Astrocyte (in vitro differentiated cells and primary cell): ENCODE measurements at regions not wholly inside any gene's neighbourhood (a gene's known extent, or its start where the extent isn't known, plus 50 kb on each side); places are given as distances from the start of the nearest gene placed in this dataset.

Source experiments
- DNase-seq: peaks from one replicate; pipeline ENCODE4 v3.0.0-alpha.2; 2010; ENCODE audit warnings: low read depth
- FAIRE-seq: peaks from 2 replicates; lab custom pipeline; 2011; peaks lifted over from hg19 to GRCh38; lab: Jason Lieb, UNC
- H2AFZ ChIP-seq: 2 replicates; pipeline ENCODE4 v1.6.0; 2012; ENCODE audit warnings: low read depth, low read length, inconsistent platforms
- H3K27ac ChIP-seq: 2 replicates; pipeline ENCODE4 v1.5.1; 2011; ENCODE audit warnings: low read depth, low read length, inconsistent platforms
- H3K27me3 ChIP-seq: 2 replicates; pipeline ENCODE4 v1.6.0; 2011; ENCODE audit warnings: low read length, inconsistent platforms; ENCODE audit not compliant: insufficient read depth
- H3K36me3 ChIP-seq: 2 replicates; pipeline ENCODE4 v1.5.1; 2011; ENCODE audit warnings: low read length, inconsistent platforms; ENCODE audit not compliant: insufficient read depth
- H3K4me1 ChIP-seq: 2 replicates; pipeline ENCODE4 v1.5.1; 2011; ENCODE audit warnings: low read length, inconsistent platforms; ENCODE audit not compliant: insufficient read depth
- H3K4me2 ChIP-seq: 2 replicates; pipeline ENCODE4 v1.6.0; 2012; ENCODE audit warnings: low read length, inconsistent platforms
- H3K4me3 ChIP-seq: 2 replicates; pipeline ENCODE4 v1.5.1; 2011; ENCODE audit warnings: low read depth, mild to moderate bottlenecking, low read length, inconsistent platforms; ENCODE audit not compliant: insufficient read depth
- H3K79me2 ChIP-seq: 2 replicates; pipeline ENCODE4 v1.6.0; 2012; ENCODE audit warnings: mild to moderate bottlenecking, low read length, inconsistent platforms; ENCODE audit not compliant: insufficient read depth
- H3K9ac ChIP-seq: 2 replicates; pipeline ENCODE4 v1.6.0; 2012; ENCODE audit warnings: mild to moderate bottlenecking, low read length, inconsistent platforms
- H3K9me3 ChIP-seq: 2 replicates; pipeline ENCODE4 v1.5.1; 2012; ENCODE audit warnings: low read depth, mild to moderate bottlenecking, low read length, inconsistent platforms; ENCODE audit not compliant: insufficient read depth
- H4K20me1 ChIP-seq: 2 replicates; pipeline ENCODE4 v1.6.0; 2012; ENCODE audit warnings: low read length, inconsistent platforms; ENCODE audit not compliant: insufficient read depth
- H3K27ac Mint-ChIP-seq: one replicate; pipeline ENCODE4 v1.8.0; 2021; ENCODE audit warnings: mild to moderate bottlenecking, mixed read lengths; ENCODE audit not compliant: unreplicated experiment
- H3K27me3 Mint-ChIP-seq: one replicate; pipeline ENCODE4 v1.8.0; 2021; ENCODE audit warnings: low read depth, mixed read lengths; ENCODE audit not compliant: unreplicated experiment
- H3K36me3 Mint-ChIP-seq: one replicate; pipeline ENCODE4 v1.8.0; 2021; ENCODE audit warnings: low read depth, mixed read lengths; ENCODE audit not compliant: unreplicated experiment
- H3K4me1 Mint-ChIP-seq: one replicate; pipeline ENCODE4 v1.8.0; 2021; ENCODE audit warnings: low read depth, mixed read lengths; ENCODE audit not compliant: unreplicated experiment
- H3K4me3 Mint-ChIP-seq: one replicate; pipeline ENCODE4 v1.8.0; 2021; ENCODE audit warnings: mild to moderate bottlenecking, moderate library complexity, mixed read lengths; ENCODE audit not compliant: unreplicated experiment
- H3K9me3 Mint-ChIP-seq: one replicate; pipeline ENCODE4 v1.8.0; 2021; ENCODE audit warnings: mild to moderate bottlenecking, mixed read lengths; ENCODE audit not compliant: unreplicated experiment
- CTCF ChIP-seq: IDR thresholded peaks from 2 replicates; pipeline ENCODE4 v1.5.1; 2011; ENCODE audit warnings: low read depth, mild to moderate bottlenecking, inconsistent platforms, low read length, moderate library complexity; ENCODE audit not compliant: insufficient read depth
- EZH2 ChIP-seq: IDR thresholded peaks from 2 replicates; pipeline ENCODE4 v1.6.1; 2012; ENCODE audit warnings: mild to moderate bottlenecking, low read length, inconsistent platforms; ENCODE audit not compliant: insufficient read depth

DNA sequence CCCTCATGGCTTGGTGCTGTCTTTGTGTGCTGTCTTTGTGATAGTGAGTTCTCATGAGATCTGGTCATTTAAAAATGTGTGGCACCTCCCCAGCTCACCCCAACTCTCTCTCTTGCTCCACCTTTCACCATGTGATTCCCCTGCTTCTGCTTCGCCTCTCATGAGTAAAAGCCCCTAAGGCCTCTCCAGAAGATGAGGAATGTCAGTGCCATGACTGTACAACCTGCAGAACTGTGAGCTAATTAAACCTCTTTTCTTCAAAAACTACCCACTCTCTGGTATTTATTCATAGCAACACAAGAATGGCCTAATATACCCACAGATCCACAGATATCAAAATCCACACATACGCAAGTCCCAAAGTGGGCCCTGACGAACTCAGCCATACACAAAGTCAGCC lies 88.9 kb upstream of the PPP2R5A start:
- Histone ChIP-seq H3K79me2 (no peaks in the 10 kb centered on the region), H2AFZ (no peak overlapping the region), H3K4me2 (no peak overlapping the region), H3K4me1 (no peaks in the 10 kb centered on the region), H3K4me3 (no peak overlapping the region), H3K9ac (no peak overlapping the region), H4K20me1 (no peaks in the 10 kb centered on the region), H3K27me3 (no peaks in the 10 kb centered on the region), H3K9me3 (no peaks in the 10 kb centered on the region), H3K36me3 (no peaks in the 10 kb centered on the region), H3K27ac (no peak overlapping the region)
- no peaks in the 10 kb centered on the region for H3K9me3 Mint-ChIP-seq
- no peak for FAIRE-seq
- no peak overlapping the region for H3K27ac Mint-ChIP-seq
- no peak overlapping the region for H3K4me3 Mint-ChIP-seq
- H3K4me1 Mint-ChIP-seq = no peaks in the 10 kb centered on the region
- TF ChIP-seq CTCF (no peak), EZH2 (no peak)
- no peak for DNase-seq
- H3K27me3 Mint-ChIP-seq = no peaks in the 10 kb centered on the region
- no peaks in the 10 kb centered on the region for H3K36me3 Mint-ChIP-seq

DNA sequence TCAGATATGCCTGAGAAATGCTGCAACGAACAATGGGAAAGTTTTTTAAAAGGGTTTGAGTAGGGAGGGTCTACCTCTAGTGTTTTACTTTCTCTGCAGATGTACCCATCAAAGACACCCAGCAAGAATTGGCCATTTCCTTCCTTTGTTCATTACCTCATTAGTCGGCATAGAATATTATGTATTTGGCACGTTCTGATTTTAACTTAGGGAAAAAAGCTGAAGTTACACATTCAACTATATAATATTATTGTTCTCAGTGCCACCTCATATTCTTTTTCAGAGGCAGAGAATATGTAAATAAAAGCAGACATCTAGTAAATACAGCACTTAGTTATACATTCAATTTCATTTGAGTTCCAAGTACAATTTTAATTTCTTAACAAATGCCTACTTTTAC lies 83.7 kb upstream of the PPP2R5A start:
- Histone ChIP-seq H3K27ac (no peak overlapping the region), H2AFZ (no peak overlapping the region), H3K4me1 (no peaks in the 10 kb centered on the region), H4K20me1 (no peaks in the 10 kb centered on the region), H3K4me3 (no peak overlapping the region), H3K27me3 (no peaks in the 10 kb centered on the region), H3K36me3 (no peaks in the 10 kb centered on the region), H3K4me2 (no peak overlapping the region), H3K79me2 (no peaks in the 10 kb centered on the region), H3K9me3 (no peaks in the 10 kb centered on the region), H3K9ac (no peak overlapping the region)
- H3K36me3 Mint-ChIP-seq = no peaks in the 10 kb centered on the region
- no peak overlapping the region for H3K27ac Mint-ChIP-seq
- TF ChIP-seq CTCF = no peak
- no peak for TF ChIP-seq EZH2
- H3K4me3 Mint-ChIP-seq = no peak overlapping the region
- FAIRE-seq (no peak), DNase-seq (no peak)
- no peaks in the 10 kb centered on the region for H3K9me3 Mint-ChIP-seq
- H3K4me1 Mint-ChIP-seq = no peaks in the 10 kb centered on the region
- no peaks in the 10 kb centered on the region for H3K27me3 Mint-ChIP-seq

GRCh38 chr1:212203630-212204029 lies 81.6 kb upstream of the PPP2R5A start:
- Histone ChIP-seq H3K36me3 (no peaks in the 10 kb centered on the region), H3K4me3 (no peak overlapping the region), H4K20me1 (no peaks in the 10 kb centered on the region), H3K79me2 (no peaks in the 10 kb centered on the region), H3K27me3 (no peaks in the 10 kb centered on the region), H3K9me3 (no peaks in the 10 kb centered on the region), H3K9ac (no peak overlapping the region), H3K4me1 (no peaks in the 10 kb centered on the region), H2AFZ (no peak overlapping the region), H3K27ac (no peak overlapping the region), H3K4me2 (no peak overlapping the region)
- Mint-ChIP-seq H3K4me3 (no peak overlapping the region), H3K36me3 (no peaks in the 10 kb centered on the region), H3K27me3 (no peaks in the 10 kb centered on the region), H3K4me1 (peaks cover 2% of the 10 kb centered on the region), H3K27ac (no peak overlapping the region), H3K9me3 (no peaks in the 10 kb centered on the region)
- FAIRE-seq (no peak), DNase-seq (no peak)
- no peak for TF ChIP-seq CTCF
- TF ChIP-seq EZH2 = no peak
